H9 (cell line): ENCODE measurements at regions not wholly inside any gene's neighbourhood (a gene's known extent, or its start where the extent isn't known, plus 50 kb on each side); places are given as distances from the start of the nearest gene placed in this dataset.

Experiments used
- DNase-seq: peaks from one replicate; pipeline ENCODE4 v3.0.0-alpha.2; 2017
- H2AFZ ChIP-seq: one replicate; pipeline ENCODE4 v1.6.1; 2013; ENCODE audit warnings: mild to moderate bottlenecking, low read length, control low read depth, moderate library complexity
- H2AK5ac ChIP-seq: 2 replicates; pipeline ENCODE4 v1.6.1; 2013; ENCODE audit warnings: low read length, control low read depth, mixed read lengths; ENCODE audit not compliant: insufficient read length
- H2BK120ac ChIP-seq: one replicate; pipeline ENCODE4 v1.6.1; 2013; ENCODE audit warnings: low read depth, mild to moderate bottlenecking, low read length, control low read depth, inconsistent platforms; ENCODE audit not compliant: poor library complexity, severe bottlenecking
- H2BK12ac ChIP-seq: 2 replicates; pipeline ENCODE4 v1.6.1; 2013; ENCODE audit warnings: low read length, control low read depth, mixed read lengths, low read depth; ENCODE audit not compliant: insufficient read length
- H2BK15ac ChIP-seq: 2 replicates; pipeline ENCODE4 v1.6.1; 2013; ENCODE audit warnings: low read depth, low read length, control low read depth
- H2BK20ac ChIP-seq: one replicate; pipeline ENCODE4 v1.6.1; 2013; ENCODE audit warnings: low read depth, mild to moderate bottlenecking, low read length, control low read depth, inconsistent platforms; ENCODE audit not compliant: poor library complexity, severe bottlenecking
- H2BK5ac ChIP-seq: 2 replicates; pipeline ENCODE4 v1.6.1; 2013; ENCODE audit warnings: low read length, control low read depth, mixed read lengths; ENCODE audit not compliant: insufficient read length
- H3K14ac ChIP-seq: 2 replicates; pipeline ENCODE4 v1.6.1; 2013; ENCODE audit warnings: low read length, control low read depth; ENCODE audit not compliant: insufficient read depth
- H3K18ac ChIP-seq: 2 replicates; pipeline ENCODE4 v1.6.1; 2013; ENCODE audit warnings: low read depth, mild to moderate bottlenecking, mixed read lengths, low read length, control low read depth; ENCODE audit not compliant: insufficient read length
- H3K23ac ChIP-seq: 2 replicates; pipeline ENCODE4 v1.6.1; 2013; ENCODE audit warnings: low read length, control low read depth, mixed read lengths, low read depth; ENCODE audit not compliant: insufficient read length
- H3K23me2 ChIP-seq: 2 replicates; pipeline ENCODE4 v1.6.1; 2013; ENCODE audit warnings: low read depth, mild to moderate bottlenecking, mixed read lengths, low read length, control low read depth; ENCODE audit not compliant: insufficient read length, poor library complexity, severe bottlenecking
- H3K27ac ChIP-seq: 2 replicates; pipeline ENCODE4 v1.5.1; 2013; ENCODE audit warnings: low read length, control low read depth, mixed read lengths, low read depth; ENCODE audit not compliant: insufficient read length
- H3K27me3 ChIP-seq: 2 replicates; pipeline ENCODE4 v1.6.1; 2013; ENCODE audit warnings: low read length, control low read depth, inconsistent platforms; ENCODE audit not compliant: insufficient read depth
- H3K4ac ChIP-seq: 2 replicates; pipeline ENCODE4 v1.6.1; 2013; ENCODE audit warnings: low read depth, mild to moderate bottlenecking, control low read depth, inconsistent platforms, low read length, moderate library complexity
- H3K4me1 ChIP-seq: 2 replicates; pipeline ENCODE4 v1.6.1; 2013; ENCODE audit warnings: low read length, control low read depth, inconsistent platforms; ENCODE audit not compliant: insufficient read depth
- H3K4me2 ChIP-seq: 2 replicates; pipeline ENCODE4 v1.6.1; 2013; ENCODE audit warnings: low read length, control low read depth, mixed read lengths; ENCODE audit not compliant: insufficient read length, insufficient read depth
- H3K56ac ChIP-seq: 2 replicates; pipeline ENCODE4 v1.6.1; 2013; ENCODE audit warnings: low read depth, mild to moderate bottlenecking, mixed read lengths, low read length, control low read depth; ENCODE audit not compliant: insufficient read length
- H3K79me1 ChIP-seq: 2 replicates; pipeline ENCODE4 v1.6.1; 2013; ENCODE audit warnings: low read depth, mild to moderate bottlenecking, moderate library complexity, low read length, control low read depth, inconsistent platforms; ENCODE audit not compliant: insufficient read depth, poor library complexity, severe bottlenecking
- H3K79me2 ChIP-seq: 2 replicates; pipeline ENCODE4 v1.6.1; 2013; ENCODE audit warnings: low read length, control low read depth, inconsistent platforms; ENCODE audit not compliant: insufficient read depth
- H3K9ac ChIP-seq: 2 replicates; pipeline ENCODE4 v1.6.1; 2013; ENCODE audit warnings: low read length, control low read depth, mixed read lengths; ENCODE audit not compliant: insufficient read length; ENCODE audit errors: extremely low read depth
- H3K9me3 ChIP-seq: one replicate; pipeline ENCODE4 v1.6.1; 2013; ENCODE audit warnings: low read depth, low read length, inconsistent platforms; ENCODE audit not compliant: control insufficient read depth
- H3T11ph ChIP-seq: one replicate; pipeline ENCODE4 v1.6.1; 2013; ENCODE audit warnings: mild to moderate bottlenecking, low read length, control low read depth, inconsistent platforms
- H4K20me1 ChIP-seq: one replicate; pipeline ENCODE4 v1.6.1; 2013; ENCODE audit not compliant: control insufficient read depth, insufficient read length, insufficient read depth
- H4K5ac ChIP-seq: 2 replicates; pipeline ENCODE4 v1.6.1; 2013; ENCODE audit warnings: low read depth, mild to moderate bottlenecking, mixed read lengths, low read length, control low read depth; ENCODE audit not compliant: insufficient read length
- H4K8ac ChIP-seq: replicated peaks from 2 replicates; pipeline ENCODE4 v1.6.1; 2013; ENCODE audit warnings: low read length, control low read depth, mixed read lengths, low read depth; ENCODE audit not compliant: insufficient read length
- H4K91ac ChIP-seq: 2 replicates; pipeline ENCODE4 v1.6.1; 2013; ENCODE audit warnings: low read depth, mild to moderate bottlenecking, moderate library complexity, mixed read lengths, low read length, control low read depth; ENCODE audit not compliant: insufficient read length
- H3K27ac Mint-ChIP-seq, 3 experiments: 2 replicates in 2 of 3; 3 replicates in 1 of 3; pipeline ENCODE4 v1.8.0; 2020 to 2021; ENCODE audit warnings: mixed read lengths in 3 of 3, mild to moderate bottlenecking in 1 of 3, moderate library complexity in 1 of 3
- H3K27me3 Mint-ChIP-seq: 2 replicates; pipeline ENCODE4 v1.8.0; 2021; ENCODE audit warnings: low read depth, mild to moderate bottlenecking, moderate library complexity, mixed read lengths
- H3K36me3 Mint-ChIP-seq, 3 experiments: 2 replicates in 2 of 3; 3 replicates in 1 of 3; pipeline ENCODE4 v1.8.0; 2020 to 2021; ENCODE audit warnings: low read depth in 3 of 3, mixed read lengths in 3 of 3; ENCODE audit not compliant: insufficient read depth in 1 of 3
- H3K4me1 Mint-ChIP-seq, 2 experiments: 2 replicates each; pipeline ENCODE4 v1.8.0; 2020; ENCODE audit warnings: mixed read lengths in 2 of 2
- H3K4me3 Mint-ChIP-seq, 2 experiments: 2 replicates in 1 of 2; 3 replicates in 1 of 2; pipeline ENCODE4 v1.8.0; 2020 to 2021; ENCODE audit warnings: mild to moderate bottlenecking in 2 of 2, mixed read lengths in 2 of 2, moderate library complexity in 1 of 2
- H3K9me3 Mint-ChIP-seq, 2 experiments: 2 replicates in 1 of 2; 3 replicates in 1 of 2; pipeline ENCODE4 v1.8.0; 2020; ENCODE audit warnings: mild to moderate bottlenecking in 2 of 2, mixed read lengths in 2 of 2, moderate library complexity in 1 of 2
- CTCF ChIP-seq: fragments of 200-600 bp; sonication (generic); conservative IDR thresholded peaks from 3 replicates; pipeline ENCODE4 v1.8.0; 2021; ENCODE audit warnings: antibody characterized with exemption, mild to moderate bottlenecking
- WGBS: extraction: QIAGEN DNeasy Blood & Tissue Kit; methylation state at CpG from one replicate; pipeline ENCODE4 v1.1.7; 2013; ENCODE audit warnings: missing lambda C conversion rate, low lambda C conversion rate, mixed read lengths; ENCODE audit not compliant: insufficient read length; ENCODE audit errors: extremely low coverage; 5-methylcytosine and 5-hydroxymethylcytosine counted together

GRCh38 chr3:59319442-59319841 is 269.6 kb upstream of the CFAP20DC start:
- Histone ChIP-seq H2BK5ac (no peak overlapping the region), H3K9ac (no peak overlapping the region), H3K14ac (no peak overlapping the region), H2AFZ (no peak overlapping the region), H3K79me1 (no peaks in the 10 kb centered on the region), H2BK120ac (no peak overlapping the region), H3K23me2 (no peaks in the 10 kb centered on the region), H3K27ac (no peak overlapping the region), H3K4me1 (no peaks in the 10 kb centered on the region), H3T11ph (no peak overlapping the region), H3K27me3 (no peaks in the 10 kb centered on the region), H3K4ac (no peak overlapping the region), H3K4me2 (no peak overlapping the region), H2AK5ac (no peak overlapping the region), H3K9me3 (no peaks in the 10 kb centered on the region), H2BK15ac (no peak overlapping the region), H4K91ac (no peak overlapping the region), H3K56ac (no peak overlapping the region), H4K20me1 (no peaks in the 10 kb centered on the region), H2BK12ac (no peak overlapping the region), H3K23ac (no peak overlapping the region), H4K8ac (no peak overlapping the region), H2BK20ac (no peak overlapping the region), H4K5ac (no peak overlapping the region), H3K79me2 (no peaks in the 10 kb centered on the region), H3K18ac (no peak overlapping the region)
- H3K9me3 Mint-ChIP-seq = no peaks in the 10 kb centered on the region
- H3K4me1 Mint-ChIP-seq = 0 out of 4 replicates have a peak, but pooled peaks cover 0 to 3% of the 10 kb centered on the region in 2 experiments
- H3K4me3 Mint-ChIP-seq = no peak overlapping the region
- WGBS = no CpG with 5 or more reads among the region's 4 CpGs
- TF ChIP-seq CTCF = no peak
- no peaks in the 10 kb centered on the region for H3K36me3 Mint-ChIP-seq
- H3K27me3 Mint-ChIP-seq = no peaks in the 10 kb centered on the region
- no peak for DNase-seq
- no peak overlapping the region for H3K27ac Mint-ChIP-seq
